ENCODE measurements at regions not wholly inside any gene's neighbourhood (a gene's known extent, or its start where the extent isn't known, plus 50 kb on each side); places are given as distances from the start of the nearest gene placed in this dataset.

DNA sequence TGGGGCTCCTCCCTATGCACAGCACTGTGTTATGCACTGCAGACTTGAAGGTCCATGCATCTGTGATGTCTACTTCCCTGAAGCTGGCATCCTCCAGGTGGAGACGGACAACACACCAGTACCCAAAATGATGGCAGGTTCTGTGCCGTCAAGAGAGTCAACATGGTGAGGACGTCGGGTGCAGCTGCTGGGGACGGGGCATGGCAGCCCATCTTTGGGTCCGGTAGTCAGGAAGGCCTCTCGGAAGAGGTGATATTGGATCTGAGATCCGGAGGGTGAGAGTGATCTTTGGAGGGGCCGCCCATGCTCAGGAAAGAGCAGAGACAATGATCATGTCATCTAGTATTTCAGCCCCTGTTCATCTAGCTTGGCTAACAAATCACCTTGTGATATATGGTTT lies 104.1 kb downstream of the RIPK4 start:
- Histone ChIP-seq H3K79me2 (ENCODE audit: insufficient read depth, low read length) (no peaks in the 10 kb centered on the region), H2AFZ (ENCODE audit: low read length) (no peak overlapping the region), H3K9me2 (ENCODE audit: low read depth, low read length) (no peaks in the 10 kb centered on the region), H3K27me3 (ENCODE audit: insufficient read depth, low read length) (peaks cover 12% of the 10 kb centered on the region; the same call in 1 of the 2 replicates), H3K9me3 (ENCODE audit: low read length) (no peaks in the 10 kb centered on the region), H3K4me1 (ENCODE audit: insufficient read depth, low read length, severe bottlenecking) (no peaks in the 10 kb centered on the region), H3K4me2 (ENCODE audit: low read length) (no peak overlapping the region), H3F3A (ENCODE audit: insufficient read depth, low read length) (no peaks in the 10 kb centered on the region), H3K4me3 (ENCODE audit: low read depth, low read length, poor library complexity, severe bottlenecking) (no peak overlapping the region), H3K27ac (ENCODE audit: low read depth, low read length, poor library complexity, severe bottlenecking) (no peak overlapping the region), H3K9ac (ENCODE audit: low read length) (no peak overlapping the region), H4K20me1 (ENCODE audit: insufficient read depth, low read length) (no peaks in the 10 kb centered on the region), H3K36me3 (ENCODE audit: insufficient read depth, low read length) (no peaks in the 10 kb centered on the region)
- TF ChIP-seq EZH2 (IDR thresholded peaks at IDR 0.05; ENCODE audit: borderline replicate concordance, low read length): no peak
- no peak for TF ChIP-seq CTCF (IDR thresholded peaks at IDR 0.05; ENCODE audit: low read length)

DNA sequence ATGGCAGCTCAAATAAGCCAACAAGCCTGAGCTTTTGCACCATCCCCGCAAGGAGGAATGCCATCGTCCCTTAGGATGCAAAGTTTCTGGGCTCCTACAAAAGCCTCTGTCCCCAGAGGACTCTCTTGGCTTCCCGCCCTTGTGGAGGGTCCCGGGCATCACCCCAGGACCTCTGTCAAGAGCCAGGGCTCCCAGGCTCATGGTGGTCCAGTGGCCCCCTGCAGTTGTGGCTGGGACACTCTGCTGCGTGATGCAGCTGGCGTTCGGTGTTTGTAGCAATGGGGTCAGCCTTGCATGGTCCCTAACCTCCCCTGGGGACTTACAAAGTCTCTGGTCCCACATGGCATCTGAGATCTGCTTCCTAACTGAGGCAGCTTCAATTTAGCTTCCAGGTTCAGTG lies 104.7 kb downstream of the RIPK4 start:
- Histone ChIP-seq H3K27me3 (ENCODE audit: insufficient read depth, low read length) (peaks cover 12% of the 10 kb centered on the region; the same call in 1 of the 2 replicates), H3K9ac (ENCODE audit: low read length) (no peak overlapping the region), H3K36me3 (ENCODE audit: insufficient read depth, low read length) (no peaks in the 10 kb centered on the region), H3K4me3 (ENCODE audit: low read depth, low read length, poor library complexity, severe bottlenecking) (no peak overlapping the region), H3F3A (ENCODE audit: insufficient read depth, low read length) (no peaks in the 10 kb centered on the region), H3K4me2 (ENCODE audit: low read length) (no peak overlapping the region), H3K4me1 (ENCODE audit: insufficient read depth, low read length, severe bottlenecking) (no peaks in the 10 kb centered on the region), H3K9me2 (ENCODE audit: low read depth, low read length) (no peaks in the 10 kb centered on the region), H3K79me2 (ENCODE audit: insufficient read depth, low read length) (no peaks in the 10 kb centered on the region), H2AFZ (ENCODE audit: low read length) (no peak overlapping the region), H3K27ac (ENCODE audit: low read depth, low read length, poor library complexity, severe bottlenecking) (no peak overlapping the region), H4K20me1 (ENCODE audit: insufficient read depth, low read length) (no peaks in the 10 kb centered on the region), H3K9me3 (ENCODE audit: low read length) (no peaks in the 10 kb centered on the region)
- TF ChIP-seq EZH2 (IDR thresholded peaks at IDR 0.05; ENCODE audit: borderline replicate concordance, low read length): no peak
- no peak for TF ChIP-seq CTCF (IDR thresholded peaks at IDR 0.05; ENCODE audit: low read length)

GRCh38 chr21:41660748-41661147 lies 106.1 kb downstream of the RIPK4 start:
- H3K9ac ChIP-seq (ENCODE audit: low read length): no peak overlapping the region
- H3K9me2 ChIP-seq (ENCODE audit: low read depth, low read length): no peaks in the 10 kb centered on the region
- TF ChIP-seq CTCF (IDR thresholded peaks at IDR 0.05; ENCODE audit: low read length) (no peak), EZH2 (IDR thresholded peaks at IDR 0.05; ENCODE audit: borderline replicate concordance, low read length) (no peak)
- H3K79me2 ChIP-seq (ENCODE audit: insufficient read depth, low read length): no peaks in the 10 kb centered on the region
- H3K36me3 ChIP-seq (ENCODE audit: insufficient read depth, low read length): no peaks in the 10 kb centered on the region
- H3K9me3 ChIP-seq (ENCODE audit: low read length): no peaks in the 10 kb centered on the region
- peaks cover 12% of the 10 kb centered on the region; the same call in 1 of the 2 replicates for H3K27me3 ChIP-seq (ENCODE audit: insufficient read depth, low read length)
- H3K27ac ChIP-seq (ENCODE audit: low read depth, low read length, poor library complexity, severe bottlenecking): no peak overlapping the region
- no peaks in the 10 kb centered on the region for H3K4me1 ChIP-seq (ENCODE audit: insufficient read depth, low read length, severe bottlenecking)
- H2AFZ ChIP-seq (ENCODE audit: low read length): no peak overlapping the region
- no peaks in the 10 kb centered on the region for H4K20me1 ChIP-seq (ENCODE audit: insufficient read depth, low read length)
- H3F3A ChIP-seq (ENCODE audit: insufficient read depth, low read length): no peaks in the 10 kb centered on the region
- no peak overlapping the region for H3K4me3 ChIP-seq (ENCODE audit: low read depth, low read length, poor library complexity, severe bottlenecking)
- H3K4me2 ChIP-seq (ENCODE audit: low read length): no peak overlapping the region

Measured in OCI-LY1 (cell line).